RKO (cell line): ENCODE measurements at regions not wholly inside any gene's neighbourhood (a gene's known extent, or its start where the extent isn't known, plus 50 kb on each side); places are given as distances from the start of the nearest gene placed in this dataset.
A peak's percentile ranks its signal among the peaks of the same experiment; 100 is the strongest.

Experiments used
- DNase-seq: peaks from one replicate; pipeline ENCODE4 v3.0.0-alpha.2; 2016; ENCODE audit warnings: low spot score

DNA sequence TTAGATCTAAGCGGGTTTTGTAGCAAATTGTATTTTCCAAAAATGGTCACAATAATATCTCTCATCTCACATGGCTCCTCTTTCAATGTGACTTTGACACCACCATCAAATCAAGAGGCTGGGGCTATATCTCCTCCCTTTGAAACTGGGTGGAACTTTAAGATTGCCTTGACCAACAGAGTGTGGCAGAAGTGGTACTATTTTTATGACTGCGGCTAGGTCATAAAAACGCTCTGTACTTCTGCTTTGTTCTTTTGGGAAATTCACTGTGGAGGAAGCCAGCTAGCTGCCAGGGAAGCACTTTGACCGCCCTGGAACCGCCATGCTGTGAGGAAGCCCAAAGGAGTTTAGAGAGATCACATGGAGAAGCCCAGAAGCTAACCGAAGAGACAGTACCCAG, 50.7 kb upstream of the ACOT11 start:
- DNase-seq, result no peak

- no peak for DNase-seq
These were observed 52.1 kb upstream of the ACOT11 start for GRCh38 chr1:54495954-54496353.

GRCh38 chr1:54493608-54494007, 54.4 kb upstream of the ACOT11 start:
- peak; percentile 60 for DNase-seq

DNA sequence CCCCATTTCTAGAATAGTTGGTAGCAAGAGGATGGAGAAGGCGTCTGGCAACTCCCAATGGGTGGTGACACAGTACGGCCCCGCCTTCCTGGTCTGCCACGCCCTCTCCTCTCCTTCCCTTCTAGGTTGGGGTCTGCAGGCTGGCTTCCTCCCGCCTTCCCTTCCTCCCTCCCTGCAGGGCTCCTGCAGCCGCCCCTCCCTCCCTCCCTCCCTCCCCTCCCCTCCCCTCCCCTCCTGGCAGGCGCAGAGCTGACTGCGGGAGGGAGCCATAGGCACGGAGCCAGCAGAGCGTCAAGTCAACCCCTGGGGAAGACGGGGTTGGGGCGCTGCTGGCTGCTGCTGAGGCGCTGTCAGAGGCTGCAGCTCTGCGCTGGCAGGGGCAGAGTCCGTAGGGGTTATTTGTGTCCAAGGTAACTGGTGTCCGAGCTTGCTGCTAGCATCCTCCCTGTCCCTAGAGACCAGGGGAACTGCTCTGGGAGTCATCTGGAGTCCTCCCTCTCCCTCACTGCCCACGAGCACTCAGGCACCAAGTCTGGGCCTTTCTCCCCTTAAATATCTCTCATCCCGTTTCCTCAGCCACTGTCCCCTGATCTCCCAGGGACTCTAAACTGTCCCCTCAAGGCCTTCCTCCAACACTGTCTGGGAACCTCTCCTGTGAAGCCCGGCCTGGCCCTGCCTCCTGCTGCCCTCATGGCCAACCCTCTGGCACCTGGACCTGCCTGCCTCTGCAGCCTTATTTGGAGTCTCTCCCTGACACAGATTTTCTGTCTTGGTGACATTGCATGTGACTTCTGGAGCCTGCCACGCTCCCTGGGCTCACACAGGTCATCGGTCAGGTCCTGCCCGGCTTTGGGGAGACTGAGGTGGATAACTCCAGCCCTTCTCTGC, 57.4 kb upstream of the ACOT11 start:
- no peak for DNase-seq

DNA sequence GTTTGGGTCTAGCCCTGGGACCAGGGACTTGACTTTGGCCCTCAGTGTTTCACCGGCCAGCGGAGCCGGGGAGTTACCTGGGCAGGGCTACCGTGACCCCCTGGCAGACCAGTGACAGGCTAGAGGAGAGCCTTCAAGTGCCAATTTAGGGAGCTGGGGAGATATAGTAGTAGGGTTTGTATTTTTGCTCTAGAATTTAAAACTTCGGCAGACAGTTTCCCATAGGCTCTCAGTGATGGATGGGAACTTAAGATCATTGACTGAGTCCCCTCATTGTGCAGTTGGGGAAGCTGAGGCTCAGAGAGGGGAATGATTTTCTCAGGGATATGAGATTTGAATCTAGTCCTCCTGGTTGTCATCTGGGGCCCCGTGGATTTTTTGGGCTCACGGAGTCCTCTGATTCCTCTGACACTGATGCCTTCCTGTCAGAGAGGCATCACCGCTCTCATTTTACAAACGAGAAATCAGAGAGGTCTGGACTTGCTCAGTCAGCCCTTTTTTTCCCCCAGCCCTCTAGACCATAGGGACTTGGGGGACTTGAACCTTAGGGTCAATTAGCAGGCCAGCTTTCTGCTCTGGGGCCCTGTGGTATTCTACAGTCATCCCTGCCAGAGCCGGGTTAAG, 58.3 kb upstream of the ACOT11 start:
- no peak for DNase-seq

GRCh38 chr1:54488779-54489626, 59.0 kb upstream of the ACOT11 start:
- DNase-seq, result peak; percentile 73

DNA sequence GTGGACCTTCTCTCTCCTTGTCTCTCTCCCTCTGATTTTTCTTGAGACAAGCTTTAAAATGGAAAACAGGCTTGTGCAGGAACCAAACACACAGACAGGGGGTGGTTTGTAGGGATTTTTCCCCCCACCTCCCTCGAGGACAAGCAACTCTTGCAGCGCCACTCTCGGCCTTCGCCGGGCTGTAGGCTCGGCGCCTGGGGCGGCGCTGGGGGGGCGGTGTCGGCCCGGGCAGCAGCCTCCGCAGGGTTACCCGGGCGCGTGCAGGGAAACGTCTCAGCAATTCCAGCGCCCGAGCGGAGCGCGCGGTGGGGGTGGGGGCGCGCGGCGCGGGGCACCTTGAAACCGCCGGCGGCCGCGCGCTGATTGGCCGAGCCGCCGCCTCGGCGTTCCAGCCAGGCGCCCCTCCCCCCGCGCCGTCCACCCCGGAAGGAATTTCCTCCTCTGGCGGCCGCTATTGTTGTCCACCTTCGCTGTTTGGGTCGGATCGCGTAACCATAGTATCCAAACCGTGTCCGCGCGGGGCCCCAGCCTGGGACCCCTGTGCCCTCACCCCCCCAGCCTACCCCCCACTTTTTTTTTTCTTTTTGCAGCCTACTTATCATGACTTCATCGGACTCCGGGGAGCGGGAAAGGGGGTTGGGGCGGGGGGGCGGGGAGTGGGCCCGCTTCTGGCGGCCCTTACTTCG, 59.8 kb upstream of the ACOT11 start:
- DNase-seq, result peak; percentile 91

- DNase-seq, result no peak
These were observed 60.4 kb upstream of the ACOT11 start for GRCh38 chr1:54487571-54488050.

DNA sequence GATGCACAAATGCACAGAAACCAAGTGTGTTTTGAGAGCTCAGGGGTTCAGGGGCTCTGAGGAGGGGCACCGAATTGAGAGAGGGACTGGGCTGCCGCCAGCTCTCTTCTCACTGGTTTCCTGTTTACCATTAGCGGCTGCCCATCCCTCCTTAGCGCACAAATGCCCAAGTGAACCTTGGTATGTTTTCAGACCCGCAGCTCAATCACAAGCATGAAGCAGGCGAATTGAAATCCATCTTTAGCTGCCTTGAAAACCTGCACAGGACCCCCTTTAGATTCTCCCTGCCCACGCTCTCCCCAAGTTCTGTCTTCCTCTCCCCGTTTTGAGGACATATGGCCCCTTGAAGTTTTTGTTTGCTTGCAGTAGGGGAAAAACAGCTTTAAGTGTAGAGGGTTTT, 61.1 kb upstream of the ACOT11 start:
- no peak for DNase-seq

DNA sequence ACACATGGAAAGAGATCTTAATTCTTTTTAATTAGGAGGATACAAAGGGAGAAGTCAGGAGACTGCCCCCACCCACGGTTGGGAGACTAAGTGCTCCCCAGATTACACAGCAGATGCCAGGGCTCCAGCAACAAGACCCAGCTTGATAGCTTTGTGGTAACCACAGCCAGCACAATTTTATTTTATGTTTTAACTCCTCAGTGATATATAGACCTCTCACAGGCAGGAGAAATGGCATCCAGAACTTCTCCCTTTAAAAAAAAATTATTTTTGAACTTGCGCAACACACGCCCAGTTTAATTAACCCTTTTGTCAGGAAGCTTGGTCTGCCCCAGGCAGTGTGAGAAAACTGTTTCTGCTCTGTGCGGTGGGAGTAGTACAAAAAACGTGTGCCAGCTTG, 62.6 kb upstream of the ACOT11 start:
- DNase-seq, result no peak

DNA sequence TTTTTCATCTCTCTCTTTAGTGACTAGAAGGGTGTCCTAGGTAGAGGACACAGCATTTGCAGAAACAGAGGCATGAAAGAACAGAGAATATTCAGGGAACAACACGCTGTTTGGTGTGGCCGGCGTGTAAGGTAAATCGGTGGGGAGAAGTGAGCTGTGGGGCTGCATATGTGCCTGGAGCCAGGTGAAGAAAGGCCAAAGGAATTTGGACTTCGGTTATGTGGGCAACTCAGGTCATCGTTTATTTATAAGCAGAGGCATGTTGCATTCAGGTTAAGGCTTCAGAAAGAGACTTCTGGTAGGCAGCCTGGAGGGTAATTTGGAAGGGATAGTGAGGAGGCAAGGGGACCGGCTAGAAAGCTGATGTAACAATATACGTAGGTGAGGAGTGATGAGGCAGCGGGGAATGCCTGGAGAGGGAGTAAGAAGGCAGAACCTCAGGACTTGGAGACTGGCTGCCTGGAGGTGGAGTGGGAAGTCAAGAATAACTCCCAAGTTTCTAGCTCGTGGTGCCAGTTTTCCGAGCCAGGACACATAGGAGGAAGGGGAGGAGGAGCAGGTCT, 64.1 kb upstream of the ACOT11 start:
- no peak for DNase-seq

- no peak for DNase-seq
These were observed 66.7 kb upstream of the ACOT11 start for GRCh38 chr1:54481201-54481884.

GRCh38 chr1:54480525-54480848, 67.5 kb upstream of the ACOT11 start:
- DNase-seq, result no peak

- DNase-seq, result no peak
These were observed 68.0 kb upstream of the ACOT11 start for GRCh38 chr1:54479841-54480524.

DNA sequence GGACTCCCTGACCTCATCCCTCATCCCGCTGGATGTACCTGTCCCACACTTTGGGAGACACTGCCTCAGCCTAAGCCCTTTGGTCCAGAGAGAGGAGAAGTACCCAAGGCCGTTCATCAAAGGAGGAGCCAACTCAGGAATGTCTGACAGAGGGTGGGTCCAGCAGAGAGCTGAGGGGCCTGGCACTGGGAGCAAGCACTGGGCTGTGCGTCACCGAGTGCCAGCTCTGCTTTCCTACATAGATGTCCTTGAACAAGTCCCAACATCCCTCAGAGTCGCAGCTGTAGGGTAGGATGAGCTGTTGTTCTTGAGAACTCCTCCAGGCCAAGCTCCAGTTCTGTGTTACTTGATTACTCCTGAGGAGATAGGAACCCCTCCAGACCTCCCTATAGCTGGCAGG, 68.8 kb upstream of the ACOT11 start:
- no peak for DNase-seq

- DNase-seq, result no peak
These were observed 70.9 kb upstream of the ACOT11 start for GRCh38 chr1:54477153-54477561.

- no peak for DNase-seq
These were observed 70.4 kb upstream of the SSBP3 start for GRCh38 chr1:54476530-54477109.

GRCh38 chr1:54475946-54476516, 69.8 kb upstream of the SSBP3 start:
- no peak for DNase-seq

GRCh38 chr1:54475357-54475881, 69.2 kb upstream of the SSBP3 start:
- DNase-seq, result no peak
